ENCODE measurements at regions not wholly inside any gene's neighbourhood (a gene's known extent, or its start where the extent isn't known, plus 50 kb on each side); places are given as distances from the start of the nearest gene placed in this dataset.

GRCh38 chr21:15604413-15604812 lies 125.4 kb upstream of the USP25 start:
- peak overlapping the region; percentile 24; the same call in 1 of the 2 replicates for H3K4me2 ChIP-seq (ENCODE audit: low read length)
- DNase-seq = peak; percentile 92
- no peak overlapping the region for H3K4me3 ChIP-seq (ENCODE audit: low read length)
- no peaks in the 10 kb centered on the region for H3K9me2 ChIP-seq (replicated peaks; ENCODE audit: low read length)
- H3K27ac ChIP-seq (ENCODE audit: low read length) = peak overlapping the region; percentile 14; the same call in 1 of the 2 replicates
- intact Hi-C loops (cut with micrococcal nuclease) = no loop called here
- BruUV-seq (replicated peaks) = no TSS peak
- ChIA-PET CTCF (no interaction called here), POLR2A (ENCODE audit: unreplicated experiment) (interaction anchor here (0.7 kb wide), 1 partner anchor 13 kb away, joined by 3 read pairs; no protein-coding TSS in a partner anchor)
- no peaks in the 10 kb centered on the region for H3K79me2 ChIP-seq (ENCODE audit: low read length)
- ATAC-seq = peak; percentile 68
- H3K36me3 ChIP-seq (ENCODE audit: low read depth, low read length) = no peaks in the 10 kb centered on the region
- H4K20me1 ChIP-seq (ENCODE audit: low read length) = no peaks in the 10 kb centered on the region
- TF ChIP-seq EZH2 (IDR thresholded peaks at IDR 0.05; ENCODE audit: low read length, unreplicated experiment) = no peak
- no peak for TF ChIP-seq CTCF (conservative IDR thresholded peaks at IDR 0.05; ENCODE audit: low read depth, low read length)
- TF ChIP-seq EZH2phosphoT487 (IDR thresholded peaks at IDR 0.05; ENCODE audit: borderline replicate concordance, low read length) = no peak
- H3K27me3 ChIP-seq (ENCODE audit: low read length) = no peaks in the 10 kb centered on the region
- H3F3A ChIP-seq (ENCODE audit: low read length, unreplicated experiment) = no peaks in the 10 kb centered on the region
- no peaks in the 10 kb centered on the region for H3K9me3 ChIP-seq (ENCODE audit: low read length)
- H3K9ac ChIP-seq (ENCODE audit: low read length) = no peak overlapping the region
- peaks cover 15% of the 10 kb centered on the region for H3K4me1 ChIP-seq (ENCODE audit: insufficient read depth, low read length)
- peak overlapping the region; percentile 19; the same call in 1 of the 2 replicates for H2AFZ ChIP-seq (ENCODE audit: low read length)

- no peaks in the 10 kb centered on the region for H3K9me3 ChIP-seq (ENCODE audit: low read length)
Measured at GRCh38 chr21:15614766-15615165, 115.0 kb upstream of the USP25 start.

More at GRCh38 chr21:15614766-15615165, 115.0 kb upstream of the USP25 start:
- no peak overlapping the region for H3K4me3 ChIP-seq (ENCODE audit: low read length)
- H3K27me3 ChIP-seq (ENCODE audit: low read length) = no peaks in the 10 kb centered on the region
- intact Hi-C loops (cut with micrococcal nuclease) = no loop called here
- no TSS peak for BruUV-seq (replicated peaks)
- no peak for DNase-seq
- no peaks in the 10 kb centered on the region for H3K9me2 ChIP-seq (replicated peaks; ENCODE audit: low read length)
- POLR2A ChIA-PET (ENCODE audit: unreplicated experiment) = no interaction called here
- TF ChIP-seq EZH2 (IDR thresholded peaks at IDR 0.05; ENCODE audit: low read length, unreplicated experiment) (no peak), CTCF (conservative IDR thresholded peaks at IDR 0.05; ENCODE audit: low read depth, low read length) (no peak), EZH2phosphoT487 (IDR thresholded peaks at IDR 0.05; ENCODE audit: borderline replicate concordance, low read length) (no peak)
- no peaks in the 10 kb centered on the region for H3K79me2 ChIP-seq (ENCODE audit: low read length)
- no peak overlapping the region for H3K9ac ChIP-seq (ENCODE audit: low read length)
- no peak overlapping the region for H3K27ac ChIP-seq (ENCODE audit: low read length)
- peaks cover 5% of the 10 kb centered on the region for H3F3A ChIP-seq (ENCODE audit: low read length, unreplicated experiment)
- CTCF ChIA-PET = no interaction called here
- ATAC-seq = no peak
- no peaks in the 10 kb centered on the region for H3K36me3 ChIP-seq (ENCODE audit: low read depth, low read length)
- H2AFZ ChIP-seq (ENCODE audit: low read length) = no peak overlapping the region
- peaks cover 17% of the 10 kb centered on the region for H3K4me1 ChIP-seq (ENCODE audit: insufficient read depth, low read length)
- no peak overlapping the region for H3K4me2 ChIP-seq (ENCODE audit: low read length)
- H4K20me1 ChIP-seq (ENCODE audit: low read length) = no peaks in the 10 kb centered on the region

Measured in PC-3 (cell line).